ENCODE measurements at regions not wholly inside any gene's neighbourhood (a gene's known extent, or its start where the extent isn't known, plus 50 kb on each side); places are given as distances from the start of the nearest gene placed in this dataset.

- TF ChIP-seq FOSL1 (IDR thresholded peaks at IDR 0.05; ENCODE audit: low read depth), result no peak
- no peak for TF ChIP-seq EZH2 (IDR thresholded peaks at IDR 0.05)
- TF ChIP-seq RAD21 (IDR thresholded peaks at IDR 0.05; ENCODE audit: low read depth), result no peak
Observed at GRCh38 chr10:31131251-31131650, 99.6 kb upstream of the ZNF438 start (continued).

- no peaks in the 10 kb centered on the region for H3K36me3 ChIP-seq (ENCODE audit: control insufficient read depth in 1 of 2, insufficient read depth in 2 of 2, low read length in 2 of 2)
- no peak overlapping the region for H3K27ac ChIP-seq (ENCODE audit: low read depth, low read length)
- H3K4me3 ChIP-seq (replicated peaks in 1 of 2; ENCODE audit: low read depth in 1 of 2, low read length in 2 of 2), result no peak overlapping the region
- intact Hi-C loops (cut with micrococcal nuclease), result no loop called here
- ChIA-PET RAD21 (ENCODE audit: low non-redundant PET in 1 of 2, low total read pairs in 2 of 2, uncharacterized antibody in 2 of 2, unreplicated experiment in 2 of 2) (no interaction called here), CTCF (no interaction called here), POLR2A (no interaction called here)
- no peaks in the 10 kb centered on the region for H3K79me2 ChIP-seq (ENCODE audit: insufficient read depth, low read length)
- H2AFZ ChIP-seq (ENCODE audit: low read depth, low read length, poor library complexity, severe bottlenecking), result no peak overlapping the region
- ATAC-seq (no peak), DNase-seq (ENCODE audit: low read depth, low spot score) (no peak)
- no peaks in the 10 kb centered on the region for H3K9me2 ChIP-seq (ENCODE audit: insufficient read depth)
- no peaks in the 10 kb centered on the region for H3K27me3 ChIP-seq (ENCODE audit: insufficient read depth, low read length)
- no TSS peak for BruUV-seq (replicated peaks)
- H3K9me3 ChIP-seq (ENCODE audit: control insufficient read depth in 1 of 2, insufficient read depth in 1 of 2, low read depth in 1 of 2, low read length in 2 of 2), result no peaks in the 10 kb centered on the region
- H3K9ac ChIP-seq (ENCODE audit: low read length), result no peak overlapping the region
- H4K20me1 ChIP-seq (ENCODE audit: insufficient read depth), result no peaks in the 10 kb centered on the region
- no peak overlapping the region for H3K4me2 ChIP-seq (ENCODE audit: low read length)
- TF ChIP-seq JUND (IDR thresholded peaks at IDR 0.05) (no peak), SP1 (IDR thresholded peaks at IDR 0.05; ENCODE audit: low read depth) (no peak), ZNF274 (IDR thresholded peaks at IDR 0.05; ENCODE audit: low read depth, low read length) (no peak), SRF (IDR thresholded peaks at IDR 0.05; ENCODE audit: low read depth) (no peak), SIN3A (IDR thresholded peaks at IDR 0.05; ENCODE audit: low read depth) (no peak), EGR1 (IDR thresholded peaks at IDR 0.05; ENCODE audit: low read depth) (no peak), POLR2AphosphoS5 (IDR thresholded peaks at IDR 0.05; ENCODE audit: low read depth, low read length) (no peak), EZH2 (IDR thresholded peaks at IDR 0.05) (no peak), CBX3 (IDR thresholded peaks at IDR 0.05; ENCODE audit: low read depth) (no peak)
- H3K4me1 ChIP-seq (ENCODE audit: control insufficient read depth in 1 of 2, insufficient read depth in 2 of 2, low read length in 2 of 2), result peaks cover 13 to 20% of the 10 kb centered on the region in 2 experiments; a peak in 3 of 4 replicates
Observed at GRCh38 chr10:31132681-31133244, 101.1 kb upstream of the ZNF438 start.
